K562 (cell line): ENCODE measurements at regions not wholly inside any gene's neighbourhood (a gene's known extent, or its start where the extent isn't known, plus 50 kb on each side); places are given as distances from the start of the nearest gene placed in this dataset.

Experiments used
- ATAC-seq: fragments of 200-7000 bp; cut with Tn5 transposase; 3 replicates; pipeline ENCODE4 v1.9.1; 2020; ENCODE audit warnings: moderate library complexity
- BruUV-seq: library from RNA; stranded (reverse); fragments of 400-500 nt; replicated peaks from 2 replicates; lab custom pipeline; 2021; lab: Mats Ljungman, UMichigan
- CTCF ChIA-PET: fragments of 300-600 bp; formaldehyde crosslinking; extraction: SDS; loops from one replicate; lab custom pipeline; 2021; ENCODE audit warnings: low intra/inter-chr PET ratio; lab: Yijun Ruan, JAX
- POLR2A ChIA-PET: fragments of 300-600, 350-650 bp; sonication (Branson Sonifier 250); formaldehyde crosslinking; extraction: SDS; loops from one replicate; lab custom pipeline; 2021; ENCODE audit warnings: antibody characterized with exemption, inconsistent platforms; lab: Yijun Ruan, JAX
- DNase-seq, 4 experiments: peaks; one replicate each; pipeline versions ENCODE4 v3.0.0 to v3.0.0-alpha.2; 2011 to 2018; ENCODE audit warnings: low spot score in 3 of 4, mixed read lengths in 3 of 4; ENCODE audit errors: extremely low read depth in 1 of 4
- FAIRE-seq: peaks from 2 replicates; lab custom pipeline; 2011; peaks lifted over from hg19 to GRCh38; lab: Jason Lieb, UNC
- H2AFZ ChIP-seq: 2 replicates; pipeline ENCODE4 v1.6.0; 2011; ENCODE audit warnings: low read depth, low read length, control low read depth, inconsistent platforms
- H3K27ac ChIP-seq: fragments of 200-600 bp; 3 replicates; pipeline ENCODE4 v1.8.0; 2011; ENCODE audit warnings: low read depth, mild to moderate bottlenecking, control low read depth, inconsistent platforms, low read length, moderate library complexity, mixed read lengths; ENCODE audit errors: extremely low read depth
- H3K27me3 ChIP-seq, 2 experiments: fragments of 300-600 bp in 1 of 2; 2 replicates in 1 of 2; 3 replicates in 1 of 2; pipeline versions ENCODE4 v1.6.0 to v1.8.0; 2011; ENCODE audit warnings: inconsistent platforms in 2 of 2, low read length in 2 of 2, mild to moderate bottlenecking in 1 of 2, mixed read lengths in 1 of 2, moderate library complexity in 1 of 2; ENCODE audit not compliant: control insufficient read depth in 2 of 2, insufficient read depth in 2 of 2
- H3K36me3 ChIP-seq: fragments of 300-600 bp; 3 replicates; pipeline ENCODE4 v1.8.0; 2011; ENCODE audit warnings: mild to moderate bottlenecking, low read length, inconsistent platforms; ENCODE audit not compliant: control insufficient read depth, insufficient read depth
- H3K4me1 ChIP-seq, 2 experiments: fragments of 200-600 bp in 1 of 2; replicated peaks in 1 of 2; 2 replicates in 1 of 2; 3 replicates in 1 of 2; pipeline versions ENCODE4 v1.5.1 to v1.8.0; 2011; ENCODE audit warnings: inconsistent platforms in 2 of 2, low read length in 2 of 2, mild to moderate bottlenecking in 1 of 2, mixed read lengths in 1 of 2, moderate library complexity in 1 of 2; ENCODE audit not compliant: control insufficient read depth in 2 of 2, insufficient read depth in 2 of 2
- H3K4me2 ChIP-seq: 2 replicates; pipeline ENCODE4 v1.6.1; 2011; ENCODE audit warnings: low read length, control low read depth, inconsistent platforms, mixed read lengths; ENCODE audit not compliant: insufficient read depth
- H3K4me3 ChIP-seq: fragments of 200-600 bp; sonication (generic), shearing (Covaris generic); 2 replicates; pipeline ENCODE4 v1.5.1; 2016; ENCODE audit warnings: control low read depth, inconsistent platforms
- H3K79me2 ChIP-seq: fragments of 200-600 bp; 3 replicates; pipeline ENCODE4 v1.8.0; 2011; ENCODE audit warnings: low read length, inconsistent platforms; ENCODE audit not compliant: control insufficient read depth, insufficient read depth
- H3K9ac ChIP-seq, 2 experiments: 2 replicates each; pipeline versions ENCODE4 v1.6.0 to v1.6.1; 2011; ENCODE audit warnings: low read depth in 2 of 2, low read length in 2 of 2, control low read depth in 1 of 2, inconsistent platforms in 1 of 2, mild to moderate bottlenecking in 1 of 2, mixed read lengths in 1 of 2; ENCODE audit not compliant: insufficient read depth in 1 of 2
- H3K9me1 ChIP-seq: one replicate; pipeline ENCODE4 v1.6.0; 2011; ENCODE audit warnings: inconsistent platforms, mild to moderate bottlenecking, low read length, moderate library complexity; ENCODE audit not compliant: control insufficient read depth, insufficient read depth
- H3K9me3 ChIP-seq: replicated peaks from 2 replicates; pipeline ENCODE4 v1.5.1; 2011; ENCODE audit warnings: low read depth, low read length, inconsistent platforms; ENCODE audit not compliant: control insufficient read depth, insufficient read depth
- H4K20me1 ChIP-seq: replicated peaks from 2 replicates; pipeline ENCODE4 v1.6.1; 2011; ENCODE audit warnings: low read length, inconsistent platforms, mixed read lengths; ENCODE audit not compliant: control insufficient read depth, insufficient read depth
- HNRNPK ChIP-seq: fragments of 200-400 bp; formaldehyde crosslinking; IDR thresholded peaks from one replicate; pipeline ENCODE4 v1.6.1; 2018; ENCODE audit warnings: mild to moderate bottlenecking, low read depth, low read length; ENCODE audit not compliant: poor library complexity, severe bottlenecking
- IRF2 ChIP-seq: sonication (generic); formaldehyde crosslinking; IDR thresholded peaks from 2 replicates; pipeline ENCODE4 v1.8.1; 2022; ENCODE audit warnings: mild to moderate bottlenecking, missing genetic modification reagents
- JUNB ChIP-seq: fragments of 450-650 bp; formaldehyde crosslinking; conservative IDR thresholded peaks from 2 replicates; pipeline ENCODE4 v1.4.0; 2020; ENCODE audit warnings: mild to moderate bottlenecking
- PCBP1 ChIP-seq: fragments of 200-400 bp; formaldehyde crosslinking; IDR thresholded peaks from 2 replicates; pipeline ENCODE4 v1.6.1; 2018; ENCODE audit warnings: mild to moderate bottlenecking, low read depth, low read length; ENCODE audit not compliant: poor library complexity, severe bottlenecking
- PCBP2 ChIP-seq: fragments of 200-400 bp; formaldehyde crosslinking; IDR thresholded peaks from 2 replicates; pipeline ENCODE4 v1.6.1; 2018; ENCODE audit warnings: low read length, low read depth, mild to moderate bottlenecking, moderate library complexity; ENCODE audit not compliant: poor library complexity, severe bottlenecking
- ZNF75A ChIP-seq: fragments of 450-650 bp; formaldehyde crosslinking; IDR thresholded peaks from 2 replicates; pipeline ENCODE4 v1.4.0; 2020; ENCODE audit warnings: mild to moderate bottlenecking
- WGBS: fragments of 100-300 bp; shearing (Covaris generic); methylation state at CpG from one replicate; pipeline ENCODE4 v1.1.6; 2016; ENCODE audit warnings: low coverage, mixed read lengths; ENCODE audit not compliant: insufficient coverage; ENCODE audit errors: missing lambda C conversion rate; 5-methylcytosine and 5-hydroxymethylcytosine counted together
- in situ Hi-C: fragments of 300-500 bp; cut with MboI; formaldehyde crosslinking; loops from 4 replicates; pipeline ENCODE4 v1.15.0; 2018; ENCODE audit warnings: inconsistent platforms, mixed read lengths
- intact Hi-C: fragments of 100-400 bp; cut with micrococcal nuclease; formaldehyde crosslinking; loops from 2 replicates; pipeline ENCODE4 v1.14.2; 2022
- TF ChIP-seq, protein P1 (sequence below): sonication (generic); formaldehyde crosslinking; IDR thresholded peaks from 2 replicates; pipeline ENCODE4 v1.8.0; 2022; ENCODE audit warnings: missing genetic modification reagents, mild to moderate bottlenecking, borderline replicate concordance
- TF ChIP-seq, protein P2 (sequence below): fragments of 250-450 bp; sonication (Bioruptor Pico); IDR thresholded peaks from 2 replicates; pipeline ENCODE4 v1.4.0; 2020; ENCODE audit warnings: mild to moderate bottlenecking, moderate library complexity
- TF ChIP-seq, protein P3 (sequence below): IDR thresholded peaks from 3 replicates; pipeline ENCODE4 v1.6.1; 2011; ENCODE audit warnings: borderline replicate concordance, mild to moderate bottlenecking, moderate library complexity; ENCODE audit not compliant: insufficient read length; ENCODE audit errors: extremely low read depth

DNA sequence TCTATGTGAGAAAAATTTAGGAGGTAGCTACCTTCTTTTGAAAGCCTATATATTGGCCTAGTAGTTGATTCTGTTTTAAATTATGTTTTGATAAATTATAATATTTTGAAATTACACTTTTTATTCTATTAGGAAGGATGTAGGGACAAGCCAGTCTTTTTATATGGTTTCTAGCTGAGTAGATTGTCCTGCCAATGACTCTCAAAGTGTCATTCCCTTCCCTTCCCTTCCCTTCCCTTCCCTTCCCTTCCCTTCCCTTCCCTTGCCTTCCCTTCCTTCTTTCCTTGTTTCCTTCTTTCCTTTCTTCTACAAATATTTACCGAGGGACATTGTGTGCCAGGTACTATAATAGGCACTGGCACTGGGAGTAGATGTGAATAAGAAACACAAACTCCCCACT lies 99.7 kb upstream of the HDAC9 start:
- no peak overlapping the region for H3K4me2 ChIP-seq
- intact Hi-C loops: no loop called here
- no peaks in the 10 kb centered on the region for H3K4me1 ChIP-seq
- no peaks in the 10 kb centered on the region for H3K36me3 ChIP-seq
- in situ Hi-C loops: no loop called here
- TF ChIP-seq PCBP2 (peak; percentile 62), PCBP1 (peak; percentile 67), HNRNPK (peak; percentile 20), ZNF75A (CRISPR knock-in tag) (no peak), IRF2 (no peak), JUNB (no peak)
- TF ChIP-seq, protein P1, sequence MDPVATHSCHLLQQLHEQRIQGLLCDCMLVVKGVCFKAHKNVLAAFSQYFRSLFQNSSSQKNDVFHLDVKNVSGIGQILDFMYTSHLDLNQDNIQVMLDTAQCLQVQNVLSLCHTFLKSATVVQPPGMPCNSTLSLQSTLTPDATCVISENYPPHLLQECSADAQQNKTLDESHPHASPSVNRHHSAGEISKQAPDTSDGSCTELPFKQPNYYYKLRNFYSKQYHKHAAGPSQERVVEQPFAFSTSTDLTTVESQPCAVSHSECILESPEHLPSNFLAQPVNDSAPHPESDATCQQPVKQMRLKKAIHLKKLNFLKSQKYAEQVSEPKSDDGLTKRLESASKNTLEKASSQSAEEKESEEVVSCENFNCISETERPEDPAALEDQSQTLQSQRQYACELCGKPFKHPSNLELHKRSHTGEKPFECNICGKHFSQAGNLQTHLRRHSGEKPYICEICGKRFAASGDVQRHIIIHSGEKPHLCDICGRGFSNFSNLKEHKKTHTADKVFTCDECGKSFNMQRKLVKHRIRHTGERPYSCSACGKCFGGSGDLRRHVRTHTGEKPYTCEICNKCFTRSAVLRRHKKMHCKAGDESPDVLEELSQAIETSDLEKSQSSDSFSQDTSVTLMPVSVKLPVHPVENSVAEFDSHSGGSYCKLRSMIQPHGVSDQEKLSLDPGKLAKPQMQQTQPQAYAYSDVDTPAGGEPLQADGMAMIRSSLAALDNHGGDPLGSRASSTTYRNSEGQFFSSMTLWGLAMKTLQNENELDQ (CRISPR knock-in tag): no peak
- TF ChIP-seq, protein P2, sequence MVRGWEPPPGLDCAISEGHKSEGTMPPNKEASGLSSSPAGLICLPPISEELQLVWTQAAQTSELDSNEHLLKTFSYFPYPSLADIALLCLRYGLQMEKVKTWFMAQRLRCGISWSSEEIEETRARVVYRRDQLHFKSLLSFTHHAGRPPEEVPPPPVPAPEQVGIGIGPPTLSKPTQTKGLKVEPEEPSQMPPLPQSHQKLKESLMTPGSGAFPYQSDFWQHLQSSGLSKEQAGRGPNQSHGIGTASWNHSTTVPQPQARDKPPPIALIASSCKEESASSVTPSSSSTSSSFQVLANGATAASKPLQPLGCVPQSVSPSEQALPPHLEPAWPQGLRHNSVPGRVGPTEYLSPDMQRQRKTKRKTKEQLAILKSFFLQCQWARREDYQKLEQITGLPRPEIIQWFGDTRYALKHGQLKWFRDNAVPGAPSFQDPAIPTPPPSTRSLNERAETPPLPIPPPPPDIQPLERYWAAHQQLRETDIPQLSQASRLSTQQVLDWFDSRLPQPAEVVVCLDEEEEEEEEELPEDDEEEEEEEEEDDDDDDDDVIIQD (CRISPR knock-in tag): no peak
- TF ChIP-seq, protein P3, sequence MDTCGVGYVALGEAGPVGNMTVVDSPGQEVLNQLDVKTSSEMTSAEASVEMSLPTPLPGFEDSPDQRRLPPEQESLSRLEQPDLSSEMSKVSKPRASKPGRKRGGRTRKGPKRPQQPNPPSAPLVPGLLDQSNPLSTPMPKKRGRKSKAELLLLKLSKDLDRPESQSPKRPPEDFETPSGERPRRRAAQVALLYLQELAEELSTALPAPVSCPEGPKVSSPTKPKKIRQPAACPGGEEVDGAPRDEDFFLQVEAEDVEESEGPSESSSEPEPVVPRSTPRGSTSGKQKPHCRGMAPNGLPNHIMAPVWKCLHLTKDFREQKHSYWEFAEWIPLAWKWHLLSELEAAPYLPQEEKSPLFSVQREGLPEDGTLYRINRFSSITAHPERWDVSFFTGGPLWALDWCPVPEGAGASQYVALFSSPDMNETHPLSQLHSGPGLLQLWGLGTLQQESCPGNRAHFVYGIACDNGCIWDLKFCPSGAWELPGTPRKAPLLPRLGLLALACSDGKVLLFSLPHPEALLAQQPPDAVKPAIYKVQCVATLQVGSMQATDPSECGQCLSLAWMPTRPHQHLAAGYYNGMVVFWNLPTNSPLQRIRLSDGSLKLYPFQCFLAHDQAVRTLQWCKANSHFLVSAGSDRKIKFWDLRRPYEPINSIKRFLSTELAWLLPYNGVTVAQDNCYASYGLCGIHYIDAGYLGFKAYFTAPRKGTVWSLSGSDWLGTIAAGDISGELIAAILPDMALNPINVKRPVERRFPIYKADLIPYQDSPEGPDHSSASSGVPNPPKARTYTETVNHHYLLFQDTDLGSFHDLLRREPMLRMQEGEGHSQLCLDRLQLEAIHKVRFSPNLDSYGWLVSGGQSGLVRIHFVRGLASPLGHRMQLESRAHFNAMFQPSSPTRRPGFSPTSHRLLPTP: no peak
- no peaks in the 10 kb centered on the region for H4K20me1 ChIP-seq
- H3K4me3 ChIP-seq: no peak overlapping the region
- no peak for DNase-seq
- H3K9ac ChIP-seq: no peak overlapping the region
- no TSS peak for BruUV-seq
- no peaks in the 10 kb centered on the region for H3K9me3 ChIP-seq
- no peak for FAIRE-seq
- CTCF ChIA-PET: no interaction called here
- WGBS: 0% methylated on average over 1 of the region's 1 CpG
- no peak for ATAC-seq
- H2AFZ ChIP-seq: no peak overlapping the region
- no peaks in the 10 kb centered on the region for H3K9me1 ChIP-seq
- no peaks in the 10 kb centered on the region for H3K79me2 ChIP-seq
- POLR2A ChIA-PET: no interaction called here
- no peak overlapping the region for H3K27ac ChIP-seq
- no peaks in the 10 kb centered on the region for H3K27me3 ChIP-seq
